HG03066 (cell line): ENCODE measurements at regions not wholly inside any gene's neighbourhood (a gene's known extent, or its start where the extent isn't known, plus 50 kb on each side); places are given as distances from the start of the nearest gene placed in this dataset.

Experiments used
- ATAC-seq: cut with Tn5 transposase; IDR thresholded peaks from one replicate; pipeline ENCODE4 v1.9.1; 2021; ENCODE audit warnings: low read depth; ENCODE audit not compliant: unreplicated experiment

DNA sequence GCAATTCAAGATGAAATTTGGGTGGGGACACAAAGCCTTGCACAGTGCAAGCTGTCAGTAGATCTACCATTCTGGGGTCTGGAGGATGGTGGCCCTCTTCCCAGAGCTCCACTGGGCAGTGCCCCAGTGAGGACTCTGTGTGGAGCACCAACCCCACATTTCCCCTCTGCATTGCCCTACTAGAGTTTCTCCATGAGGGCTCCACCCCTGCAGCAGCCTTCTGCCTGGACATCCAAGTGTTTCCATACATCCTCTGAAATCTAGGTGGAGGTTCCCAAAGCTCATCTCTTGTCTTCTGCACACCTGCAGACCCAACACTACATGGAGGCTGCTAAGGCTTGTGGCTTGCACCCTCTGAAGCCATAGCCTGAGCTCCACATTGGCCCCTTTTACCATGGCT is 402.3 kb downstream of the RAB28 start:
- no peak for ATAC-seq

DNA sequence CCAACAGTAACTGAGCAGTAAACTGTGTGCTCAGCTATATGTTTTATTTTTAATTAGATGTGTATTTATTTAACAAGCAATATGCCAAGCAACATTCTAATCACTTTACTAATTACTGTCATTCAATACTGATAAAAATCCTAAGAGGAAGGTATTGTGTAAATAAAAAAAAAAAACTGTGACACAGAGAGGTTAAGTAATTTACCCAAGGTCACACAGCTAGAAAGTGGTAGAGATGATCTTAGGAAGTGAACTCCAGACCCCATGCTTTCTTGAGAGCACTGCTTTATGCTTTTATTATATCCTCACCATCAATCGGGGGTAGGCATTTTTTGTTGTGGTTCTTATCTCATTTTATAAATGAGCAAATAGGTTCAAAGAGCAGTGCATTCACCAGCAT is 417.1 kb downstream of the RAB28 start:
- no peak for ATAC-seq

DNA sequence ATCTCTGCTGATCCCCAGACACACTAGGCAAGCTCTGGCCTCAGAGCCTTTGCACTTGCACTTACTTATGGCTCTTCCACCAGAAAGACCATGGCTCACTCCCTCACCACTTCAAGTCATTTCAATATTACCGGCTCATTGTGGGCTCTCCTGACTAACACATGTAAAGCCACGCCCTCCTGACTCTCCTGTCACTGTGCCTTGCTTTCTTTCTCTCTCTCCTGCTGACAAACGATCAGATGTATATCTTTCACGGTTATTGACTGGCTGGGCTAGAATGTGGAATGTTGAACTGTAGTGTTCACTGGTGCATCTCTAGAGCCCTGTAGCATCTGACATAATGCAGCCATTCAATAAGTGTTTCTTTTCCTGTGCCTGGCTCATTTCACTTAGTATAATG is 425.1 kb downstream of the RAB28 start:
- no peak for ATAC-seq

DNA sequence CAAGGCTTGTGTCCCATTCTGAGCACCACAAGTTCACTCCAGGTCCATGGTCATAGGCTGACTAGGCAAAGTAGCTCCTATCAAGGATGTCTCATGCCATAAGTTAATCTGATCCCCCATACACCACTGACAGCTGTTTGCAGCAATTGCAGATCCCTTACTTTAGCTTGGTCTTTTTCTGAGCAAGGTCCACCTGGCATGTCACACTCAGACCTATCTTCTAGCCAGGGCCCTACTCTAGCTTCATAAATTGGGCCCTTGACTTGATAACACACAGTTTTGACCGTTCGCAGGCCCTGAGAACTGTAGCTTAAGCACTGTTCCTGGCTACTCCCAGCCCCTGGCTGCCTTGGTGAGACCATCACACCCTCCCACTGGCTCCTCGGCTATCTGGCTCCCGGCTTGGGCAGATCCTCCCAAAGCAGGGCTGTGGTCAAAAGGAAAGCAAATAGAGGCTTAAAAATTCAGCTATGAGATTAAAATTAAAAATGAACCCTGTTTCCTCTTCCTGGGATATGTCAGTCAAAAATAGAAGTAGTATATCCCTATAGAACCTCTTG is 427.4 kb downstream of the RAB28 start:
- ATAC-seq: no peak

DNA sequence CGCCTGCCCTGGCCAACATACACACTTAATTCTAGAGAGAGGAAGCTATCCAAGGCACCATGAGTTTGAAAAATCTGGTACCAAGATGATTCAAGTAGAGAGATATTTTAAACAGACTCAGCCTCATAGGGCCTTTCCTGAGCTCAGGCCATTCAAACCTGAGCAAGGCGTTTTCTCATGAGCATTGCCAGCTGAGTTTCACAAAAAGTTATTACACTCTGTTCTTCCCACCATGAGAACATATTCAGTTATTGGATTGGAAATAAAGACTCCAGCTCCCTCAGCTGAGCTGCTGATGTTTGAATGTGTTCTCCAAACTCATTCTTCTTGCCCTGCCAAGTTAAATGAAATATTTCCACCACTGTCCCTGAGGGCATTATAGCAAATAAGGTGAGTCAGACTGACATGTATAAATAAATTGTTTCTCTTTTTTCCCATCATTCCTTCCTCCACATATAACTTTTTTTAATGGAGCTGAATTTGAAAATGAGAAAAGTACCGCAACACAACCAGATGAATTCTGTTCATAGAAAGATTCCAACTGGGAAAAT is 429.6 kb downstream of the RAB28 start:
- no peak for ATAC-seq

DNA sequence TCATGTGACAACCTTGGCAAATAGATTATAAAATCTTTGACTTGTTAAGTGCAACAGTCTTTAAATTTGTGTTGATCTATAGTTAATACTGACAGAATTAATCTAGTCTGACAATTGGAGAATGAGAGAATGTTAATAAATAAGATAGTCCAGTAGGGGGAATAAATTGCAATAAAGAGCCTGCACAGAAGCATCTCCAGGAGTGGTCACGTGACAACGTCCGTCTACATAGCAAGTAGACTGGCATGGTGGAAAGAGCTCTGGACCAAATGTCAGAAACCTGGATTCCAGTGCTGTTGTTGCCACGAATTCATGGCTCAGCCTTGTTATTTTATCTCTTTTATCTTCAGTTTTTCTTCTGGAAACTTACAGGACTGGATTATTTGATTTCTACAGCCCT is 436.5 kb downstream of the RAB28 start:
- ATAC-seq: no peak

DNA sequence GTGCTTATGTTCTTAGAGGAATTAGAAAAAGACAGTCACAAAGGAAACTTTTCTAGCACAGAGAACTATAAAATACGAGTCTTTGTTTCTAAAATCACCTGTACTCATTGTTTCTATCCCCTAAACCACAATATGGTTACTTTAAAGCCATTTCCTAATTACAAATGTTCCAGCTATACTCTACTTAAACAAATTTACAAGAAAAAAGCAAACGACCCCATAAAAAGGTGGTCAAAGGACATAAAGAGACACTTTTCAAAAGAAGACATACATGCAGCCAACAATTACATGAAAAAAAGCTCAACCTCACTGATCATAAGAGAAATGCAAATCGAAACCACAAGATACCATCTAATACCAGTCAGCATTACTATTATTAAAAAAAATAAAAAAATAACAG is 447.3 kb downstream of the RAB28 start:
- no peak for ATAC-seq

DNA sequence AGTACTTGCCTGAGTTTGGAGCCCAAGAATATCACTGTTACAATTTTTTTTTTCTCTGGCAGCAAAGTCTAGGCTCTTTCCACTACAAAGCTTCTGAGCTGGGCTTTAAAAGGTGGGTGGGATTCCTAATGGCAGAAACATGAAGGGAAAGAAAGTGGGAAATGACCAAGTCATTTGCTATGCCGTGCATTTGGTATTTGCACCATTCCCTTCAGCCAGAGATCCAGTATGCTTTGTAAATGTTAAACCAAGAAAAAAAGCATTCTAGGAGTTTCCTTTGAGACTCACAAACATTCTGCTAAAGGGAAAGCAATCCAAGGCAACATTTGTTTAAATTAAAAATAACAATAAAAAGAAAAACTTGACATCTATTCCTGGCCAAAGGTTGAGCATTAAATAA is 451.2 kb downstream of the RAB28 start:
- ATAC-seq: no peak

DNA sequence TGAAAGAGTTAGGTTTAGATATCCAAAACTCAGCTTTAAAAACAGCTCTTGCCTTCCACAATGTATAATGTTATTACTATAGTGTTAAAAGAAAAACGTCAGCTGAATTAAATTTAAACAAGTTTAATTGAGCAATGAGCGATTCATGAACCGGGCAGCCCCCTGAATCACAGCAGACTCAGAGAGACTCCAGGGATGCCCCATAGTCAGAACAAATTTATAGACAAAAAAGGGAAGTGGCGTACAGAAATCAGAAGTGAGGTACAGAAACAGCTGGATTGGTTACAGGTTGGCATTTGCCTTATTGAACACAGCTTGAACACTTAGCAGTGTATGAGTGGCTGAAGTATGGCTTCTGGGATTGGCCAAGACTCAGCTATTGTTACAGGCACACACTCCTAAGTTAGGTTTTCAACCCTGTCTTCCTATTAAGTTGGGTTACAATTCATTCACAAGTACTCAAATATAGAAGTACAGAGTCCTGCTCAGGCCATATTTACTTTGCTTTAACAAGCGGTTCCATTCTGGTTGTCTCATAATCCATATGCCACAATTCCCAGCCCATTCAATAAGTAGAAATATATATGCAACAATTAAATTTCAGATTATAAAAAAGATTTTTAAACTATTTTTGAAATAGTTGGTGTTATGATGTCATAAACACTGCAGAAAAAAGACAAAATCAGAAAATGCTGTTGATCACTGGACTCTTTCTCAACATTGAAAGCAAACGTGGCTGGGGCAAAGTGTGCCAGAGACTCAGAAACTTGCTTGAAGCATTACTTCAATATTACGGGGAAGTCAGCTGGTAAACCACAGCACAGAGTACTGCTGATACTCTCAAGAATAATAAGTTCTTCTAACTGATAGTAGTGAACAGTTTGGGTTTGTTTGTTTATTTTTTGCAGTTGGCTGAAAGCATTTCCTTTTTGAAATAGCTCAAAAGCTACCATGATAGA is 459.7 kb downstream of the RAB28 start:
- no peak for ATAC-seq

DNA sequence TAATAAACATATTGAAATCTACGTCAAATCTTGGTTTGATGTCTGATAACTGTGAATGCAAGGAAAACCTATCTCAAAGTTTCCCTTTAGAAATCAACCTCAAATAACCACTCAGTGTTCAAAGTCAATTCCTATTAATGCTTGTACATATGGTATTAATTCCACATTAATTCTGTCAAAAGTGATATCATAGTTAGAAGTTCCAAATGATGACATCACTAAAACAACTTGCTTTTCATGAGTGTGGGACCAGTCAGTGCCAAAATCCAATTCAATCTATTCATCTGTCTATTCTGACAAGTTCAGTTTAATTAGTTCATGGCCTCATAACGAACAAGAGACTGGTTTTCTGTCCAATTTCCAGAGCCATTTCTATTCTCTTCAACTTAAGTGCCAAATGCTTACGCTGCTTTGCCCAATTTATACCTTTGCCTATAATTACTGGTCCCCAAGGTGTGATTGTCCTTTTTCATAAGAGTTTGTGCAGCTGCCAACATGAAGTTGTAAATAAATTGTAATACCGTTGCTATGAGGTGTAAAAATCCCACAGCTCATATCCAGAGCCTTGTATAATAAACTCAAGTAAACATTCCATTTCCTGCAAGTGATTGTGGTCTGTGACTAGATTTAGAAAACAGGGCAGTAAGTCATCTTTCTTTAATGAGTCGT is 476.2 kb downstream of the RAB28 start:
- no peak for ATAC-seq

DNA sequence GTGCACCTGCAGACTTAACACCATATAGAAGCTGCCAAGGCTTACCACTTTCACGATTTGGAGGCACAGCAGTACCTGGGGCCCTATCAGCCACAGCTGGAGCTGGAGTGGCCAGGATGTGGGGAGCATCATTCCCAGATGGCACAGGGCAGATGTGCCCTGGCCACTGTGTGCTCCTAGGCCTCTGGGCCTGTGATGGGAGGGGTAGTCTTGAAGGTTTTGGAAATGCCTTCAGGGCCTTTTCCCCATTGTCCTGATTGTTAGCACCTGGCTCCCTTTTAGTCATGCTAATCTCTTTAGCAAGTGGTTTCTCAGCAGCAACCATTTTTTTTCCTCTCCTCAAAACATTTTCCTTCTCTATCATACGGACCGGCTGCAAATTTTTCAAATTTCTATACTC is 490.2 kb downstream of the RAB28 start:
- no peak for ATAC-seq

DNA sequence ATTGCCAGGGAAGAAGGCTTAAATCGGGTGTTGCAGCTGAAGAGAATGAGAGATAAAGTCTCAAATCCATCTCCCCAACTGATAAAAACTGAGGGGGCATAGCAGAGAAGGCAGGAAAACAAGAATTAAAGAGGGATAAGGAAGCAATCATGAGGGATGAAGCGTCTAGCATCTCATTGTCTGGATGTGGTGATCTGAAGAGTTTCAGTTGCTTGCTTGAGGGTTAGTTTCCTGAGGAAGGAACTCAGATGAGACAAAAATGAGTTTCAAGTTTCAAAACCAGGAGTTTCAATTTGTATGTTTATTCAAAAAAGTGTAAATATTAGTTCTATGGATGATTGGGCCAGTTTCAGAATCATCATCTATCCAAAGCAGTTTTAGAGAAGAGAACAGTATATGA is 496.9 kb downstream of the RAB28 start:
- ATAC-seq: no peak

DNA sequence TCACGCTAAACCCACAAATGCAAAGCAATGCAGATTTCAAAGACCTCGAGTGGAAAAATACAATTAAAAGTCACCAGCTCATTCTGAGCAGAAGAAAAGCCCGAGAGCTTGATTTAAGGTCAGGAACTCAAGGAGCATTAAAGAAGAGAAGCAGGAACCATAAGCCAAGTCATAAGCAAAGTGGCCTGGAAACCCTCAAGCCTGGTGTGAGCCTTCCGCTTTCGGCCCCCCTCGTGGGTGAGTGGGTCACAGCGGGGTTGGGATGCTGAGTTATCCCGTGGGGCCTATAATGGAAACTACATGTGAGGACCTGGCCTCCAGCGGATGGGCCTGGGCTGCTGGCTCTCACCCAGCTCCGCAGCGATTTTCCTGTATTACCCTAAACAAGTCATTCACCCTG is 504.3 kb downstream of the RAB28 start:
- no peak for ATAC-seq

DNA sequence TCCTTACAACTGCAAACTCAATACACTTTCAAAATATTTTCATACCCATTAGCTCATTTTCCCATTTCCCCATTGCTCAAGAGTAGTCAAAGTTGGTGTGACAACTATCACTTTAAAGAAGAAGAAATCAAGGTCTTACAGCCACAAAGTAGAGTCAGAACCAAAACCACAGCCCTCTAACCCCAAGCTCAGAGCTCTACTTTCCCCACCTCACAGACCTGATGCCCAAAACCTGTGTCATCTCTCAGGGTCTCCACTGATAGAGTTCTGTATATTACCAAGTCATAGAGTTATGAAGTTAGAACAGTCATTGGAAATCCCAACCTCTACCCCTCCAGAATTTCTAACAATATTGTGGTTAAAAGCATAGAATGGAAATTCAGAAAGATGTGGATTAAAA is 505.8 kb downstream of the RAB28 start:
- no peak for ATAC-seq

DNA sequence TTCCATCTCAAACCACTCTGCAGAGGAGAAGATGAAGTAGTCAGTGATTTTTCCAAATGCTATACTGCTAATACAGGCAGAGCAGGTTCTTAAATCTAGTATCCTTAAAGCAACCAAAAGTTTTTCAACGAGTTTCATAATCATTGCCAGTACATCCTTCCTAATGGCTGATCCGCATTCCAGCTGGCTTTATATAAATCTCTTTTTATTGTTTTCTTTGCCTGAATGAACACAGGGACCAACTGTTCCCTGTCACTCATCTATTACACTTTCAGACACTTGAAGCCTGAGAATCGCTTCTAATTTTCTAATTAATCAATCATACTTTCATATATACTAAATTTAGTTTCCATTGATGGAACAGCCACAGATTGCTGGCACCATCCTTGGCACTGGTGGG is 508.6 kb downstream of the RAB28 start:
- ATAC-seq: no peak

DNA sequence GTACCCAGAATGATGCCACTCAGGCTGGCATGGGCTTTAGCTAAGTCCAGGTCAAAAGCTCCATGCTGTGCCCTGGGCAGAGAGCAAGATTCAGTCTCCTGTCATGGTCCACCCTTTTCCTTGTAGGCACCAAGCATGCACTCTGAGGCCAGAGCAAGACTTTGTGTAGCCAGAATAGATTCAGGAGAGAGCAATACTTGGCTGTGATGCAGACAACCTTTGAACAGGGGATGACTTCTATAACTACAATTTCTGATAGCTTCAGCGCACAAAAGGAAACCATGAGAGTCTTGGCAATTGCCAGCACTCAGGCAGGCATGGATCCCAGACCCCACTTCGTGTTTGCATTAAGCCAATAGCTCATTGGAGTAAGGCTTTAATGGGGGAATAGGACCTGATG is 510.6 kb downstream of the RAB28 start:
- no peak for ATAC-seq

DNA sequence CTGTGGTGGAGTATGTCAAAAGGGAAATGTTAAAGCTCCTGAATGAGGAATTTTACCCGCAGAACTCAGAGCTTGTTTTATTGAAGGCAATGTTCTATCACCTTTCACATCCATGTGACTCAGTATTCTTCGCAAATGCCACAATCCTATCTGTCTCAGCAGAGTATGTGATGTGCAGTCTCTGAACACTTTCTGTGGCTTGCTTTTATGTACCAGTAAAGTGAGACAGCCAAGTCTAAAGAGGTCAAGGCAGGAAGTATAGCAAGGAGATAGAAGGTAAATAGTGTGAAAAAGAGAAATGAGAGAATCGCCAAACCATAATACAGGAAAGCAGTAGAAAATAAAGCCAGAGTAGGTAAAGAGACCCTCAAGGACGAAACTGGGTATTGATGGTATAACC is 515.8 kb downstream of the RAB28 start:
- ATAC-seq: no peak

DNA sequence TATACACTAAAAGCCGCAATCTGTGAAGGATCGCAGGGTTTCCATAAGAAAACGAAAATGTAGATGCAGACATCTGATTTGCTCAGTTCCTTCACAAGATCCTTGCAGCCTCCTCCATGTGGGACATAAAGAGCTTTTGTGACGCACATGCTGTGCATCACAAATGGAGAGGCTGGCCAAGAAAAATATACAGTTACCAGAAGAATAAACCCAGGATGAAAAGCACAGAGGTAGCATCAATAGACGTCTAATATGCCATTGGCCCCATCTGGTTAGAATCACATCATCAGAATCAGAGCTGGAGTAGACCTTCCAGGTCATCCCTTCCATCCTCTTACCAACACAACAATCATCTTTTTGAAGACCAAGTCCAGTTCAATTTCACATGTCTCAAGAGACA is 517.4 kb downstream of the RAB28 start:
- ATAC-seq: no peak

DNA sequence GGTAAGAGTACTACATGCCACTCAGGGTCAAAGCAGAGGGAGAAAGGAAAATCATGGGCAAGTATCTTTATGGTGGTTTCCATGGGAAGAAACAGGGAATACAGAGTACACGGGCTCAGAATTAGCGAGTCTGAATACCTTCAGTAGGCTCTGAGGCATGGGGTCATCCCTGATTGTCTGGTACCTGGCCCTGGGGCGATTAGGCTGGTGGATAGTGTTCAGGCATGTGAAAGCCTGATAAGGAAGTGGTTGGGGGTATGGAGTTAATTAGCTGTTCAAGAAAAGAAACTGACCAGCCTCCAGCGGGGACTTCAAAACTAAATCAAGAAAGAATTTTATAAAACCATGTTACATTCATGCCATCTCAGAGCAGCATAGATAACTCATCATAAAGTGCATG is 518.8 kb downstream of the RAB28 start:
- ATAC-seq: no peak

DNA sequence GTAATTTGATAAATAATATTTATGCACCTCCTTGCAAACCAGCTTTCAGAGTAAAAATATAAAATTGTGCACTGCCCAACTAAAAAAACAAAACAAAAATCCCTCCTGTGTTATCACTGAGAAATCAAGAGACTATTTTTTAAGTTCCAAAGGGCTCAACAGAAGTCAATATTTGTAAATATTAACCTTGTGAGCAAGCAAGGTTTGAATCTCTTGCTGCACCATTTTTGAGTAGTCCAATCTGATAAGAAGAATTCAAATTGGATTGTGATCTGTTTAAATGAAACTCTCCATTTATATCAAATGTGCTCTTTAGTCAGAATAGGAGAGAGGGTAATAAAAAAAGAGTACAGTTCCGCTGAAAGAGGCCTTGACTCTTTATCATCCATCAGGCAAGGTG is 520.2 kb downstream of the RAB28 start:
- no peak for ATAC-seq

DNA sequence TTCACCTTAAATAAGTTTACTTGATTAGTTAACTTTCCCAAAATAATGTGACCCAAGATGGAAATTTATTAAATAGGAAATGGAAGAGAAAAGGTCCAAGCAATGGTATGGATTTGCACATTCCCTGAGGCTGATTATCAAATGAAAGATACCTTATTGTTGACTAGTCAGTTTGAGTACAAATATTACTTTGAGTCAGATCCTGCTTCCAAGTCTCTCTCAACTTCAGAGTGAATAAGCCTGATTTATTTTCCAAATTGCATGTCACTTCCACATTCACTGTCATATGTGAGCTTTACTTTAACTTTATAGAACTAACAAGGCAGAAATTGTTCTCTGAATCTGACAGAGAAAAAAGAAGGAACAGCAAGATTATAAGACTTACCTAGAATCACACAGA is 520.8 kb downstream of the RAB28 start:
- ATAC-seq: no peak

DNA sequence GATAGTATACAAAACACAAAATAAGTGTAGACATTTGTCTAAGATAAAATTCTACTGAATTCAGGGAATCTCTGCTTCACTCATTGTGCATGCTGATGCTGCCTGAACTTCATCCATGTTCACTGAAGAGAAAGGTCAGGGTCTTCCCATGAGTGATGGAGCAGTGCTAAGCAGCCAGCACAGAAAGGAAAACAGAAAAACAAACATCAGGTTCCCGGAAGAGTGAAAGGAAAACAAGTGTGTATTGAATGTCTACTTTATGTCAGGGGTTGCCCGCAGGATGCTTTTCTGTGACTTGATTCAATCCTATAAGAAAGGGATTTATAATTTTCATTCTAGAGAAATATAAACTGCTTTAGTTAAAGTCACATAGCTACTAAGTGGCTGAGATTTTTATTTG is 522.4 kb downstream of the RAB28 start:
- ATAC-seq: no peak
